ENCODE measurements at regions not wholly inside any gene's neighbourhood (a gene's known extent, or its start where the extent isn't known, plus 50 kb on each side); places are given as distances from the start of the nearest gene placed in this dataset.

DNA sequence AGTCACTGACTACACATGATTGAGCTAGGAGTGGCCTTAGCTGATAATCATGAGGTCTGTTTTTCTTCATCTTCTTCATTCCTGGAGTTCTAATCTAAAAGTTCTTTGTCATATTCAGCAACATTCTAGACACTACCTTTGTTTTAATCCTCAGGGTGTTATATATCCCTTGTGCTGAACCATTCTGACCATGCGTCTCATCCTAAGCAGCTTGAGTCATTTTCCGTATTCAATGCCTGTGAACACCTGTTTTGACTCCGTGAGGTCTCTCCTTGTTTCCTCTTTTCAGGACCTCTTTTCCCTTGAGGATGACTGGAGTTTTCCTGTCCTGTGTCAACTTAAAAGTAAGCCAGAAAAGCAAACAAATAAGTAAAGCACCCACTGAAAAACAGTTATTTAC lies 597.9 kb downstream of the GBA3 start:
- TF ChIP-seq, protein P1, sequence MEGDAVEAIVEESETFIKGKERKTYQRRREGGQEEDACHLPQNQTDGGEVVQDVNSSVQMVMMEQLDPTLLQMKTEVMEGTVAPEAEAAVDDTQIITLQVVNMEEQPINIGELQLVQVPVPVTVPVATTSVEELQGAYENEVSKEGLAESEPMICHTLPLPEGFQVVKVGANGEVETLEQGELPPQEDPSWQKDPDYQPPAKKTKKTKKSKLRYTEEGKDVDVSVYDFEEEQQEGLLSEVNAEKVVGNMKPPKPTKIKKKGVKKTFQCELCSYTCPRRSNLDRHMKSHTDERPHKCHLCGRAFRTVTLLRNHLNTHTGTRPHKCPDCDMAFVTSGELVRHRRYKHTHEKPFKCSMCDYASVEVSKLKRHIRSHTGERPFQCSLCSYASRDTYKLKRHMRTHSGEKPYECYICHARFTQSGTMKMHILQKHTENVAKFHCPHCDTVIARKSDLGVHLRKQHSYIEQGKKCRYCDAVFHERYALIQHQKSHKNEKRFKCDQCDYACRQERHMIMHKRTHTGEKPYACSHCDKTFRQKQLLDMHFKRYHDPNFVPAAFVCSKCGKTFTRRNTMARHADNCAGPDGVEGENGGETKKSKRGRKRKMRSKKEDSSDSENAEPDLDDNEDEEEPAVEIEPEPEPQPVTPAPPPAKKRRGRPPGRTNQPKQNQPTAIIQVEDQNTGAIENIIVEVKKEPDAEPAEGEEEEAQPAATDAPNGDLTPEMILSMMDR (IDR thresholded peaks at IDR 0.05) = no peak
- TF ChIP-seq POLR2A (IDR thresholded peaks at IDR 0.05) = no peak
- TF ChIP-seq EP300 (IDR thresholded peaks at IDR 0.05) = no peak
